Hepatocyte (in vitro differentiated cells): ENCODE measurements at regions not wholly inside any gene's neighbourhood (a gene's known extent, or its start where the extent isn't known, plus 50 kb on each side); places are given as distances from the start of the nearest gene placed in this dataset.
"Not testable (repeated sequence)": the region's sequence is repeated elsewhere in the genome, so short reads cannot be mapped to it uniquely, and the experiment has no call there.

Experiments used
- EZH2 ChIP-seq: fragments of 200-600 bp; sonication (generic); IDR thresholded peaks from 2 replicates; pipeline ENCODE4 v1.6.1; 2016; ENCODE audit warnings: antibody characterized with exemption, mild to moderate bottlenecking, borderline replicate concordance
- EZH2phosphoT487 ChIP-seq: fragments of 200-600 bp; sonication (generic); IDR thresholded peaks from one replicate; pipeline ENCODE4 v1.6.1; 2018; ENCODE audit warnings: antibody characterized with exemption, mild to moderate bottlenecking, low read depth, moderate library complexity; ENCODE audit not compliant: unreplicated experiment, severe bottlenecking
- TF ChIP-seq, protein P1 (sequence below): fragments of 200-600 bp; sonication (generic); IDR thresholded peaks from 2 replicates; pipeline ENCODE4 v1.5.1; 2016; ENCODE audit warnings: antibody characterized with exemption, mild to moderate bottlenecking; ENCODE audit not compliant: poor library complexity

DNA sequence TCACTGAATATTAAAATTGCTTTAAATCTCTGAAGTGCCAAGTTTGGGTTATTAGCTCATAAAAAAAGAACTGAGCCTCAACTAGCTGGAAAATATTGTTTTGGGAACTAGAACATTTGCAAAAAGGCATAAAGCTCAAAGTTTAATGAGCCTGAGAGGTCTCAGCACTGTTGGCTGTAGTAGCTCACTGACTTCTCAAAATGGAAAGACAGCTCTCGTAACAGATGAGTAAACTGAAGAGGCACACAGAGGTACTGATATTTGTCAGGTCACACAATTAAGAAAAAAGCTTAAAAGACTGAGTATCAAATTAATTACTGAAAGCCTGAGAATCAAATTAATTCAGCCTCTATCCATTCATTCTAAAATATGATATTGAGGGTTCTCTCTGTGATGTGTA is 100.6 kb downstream of the DDX11 start:
- TF ChIP-seq, protein P1, sequence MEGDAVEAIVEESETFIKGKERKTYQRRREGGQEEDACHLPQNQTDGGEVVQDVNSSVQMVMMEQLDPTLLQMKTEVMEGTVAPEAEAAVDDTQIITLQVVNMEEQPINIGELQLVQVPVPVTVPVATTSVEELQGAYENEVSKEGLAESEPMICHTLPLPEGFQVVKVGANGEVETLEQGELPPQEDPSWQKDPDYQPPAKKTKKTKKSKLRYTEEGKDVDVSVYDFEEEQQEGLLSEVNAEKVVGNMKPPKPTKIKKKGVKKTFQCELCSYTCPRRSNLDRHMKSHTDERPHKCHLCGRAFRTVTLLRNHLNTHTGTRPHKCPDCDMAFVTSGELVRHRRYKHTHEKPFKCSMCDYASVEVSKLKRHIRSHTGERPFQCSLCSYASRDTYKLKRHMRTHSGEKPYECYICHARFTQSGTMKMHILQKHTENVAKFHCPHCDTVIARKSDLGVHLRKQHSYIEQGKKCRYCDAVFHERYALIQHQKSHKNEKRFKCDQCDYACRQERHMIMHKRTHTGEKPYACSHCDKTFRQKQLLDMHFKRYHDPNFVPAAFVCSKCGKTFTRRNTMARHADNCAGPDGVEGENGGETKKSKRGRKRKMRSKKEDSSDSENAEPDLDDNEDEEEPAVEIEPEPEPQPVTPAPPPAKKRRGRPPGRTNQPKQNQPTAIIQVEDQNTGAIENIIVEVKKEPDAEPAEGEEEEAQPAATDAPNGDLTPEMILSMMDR, result not testable (repeated sequence)
- not testable (repeated sequence) for TF ChIP-seq EZH2, EZH2phosphoT487
